ENCODE measurements at regions not wholly inside any gene's neighbourhood (a gene's known extent, or its start where the extent isn't known, plus 50 kb on each side); places are given as distances from the start of the nearest gene placed in this dataset.

DNA sequence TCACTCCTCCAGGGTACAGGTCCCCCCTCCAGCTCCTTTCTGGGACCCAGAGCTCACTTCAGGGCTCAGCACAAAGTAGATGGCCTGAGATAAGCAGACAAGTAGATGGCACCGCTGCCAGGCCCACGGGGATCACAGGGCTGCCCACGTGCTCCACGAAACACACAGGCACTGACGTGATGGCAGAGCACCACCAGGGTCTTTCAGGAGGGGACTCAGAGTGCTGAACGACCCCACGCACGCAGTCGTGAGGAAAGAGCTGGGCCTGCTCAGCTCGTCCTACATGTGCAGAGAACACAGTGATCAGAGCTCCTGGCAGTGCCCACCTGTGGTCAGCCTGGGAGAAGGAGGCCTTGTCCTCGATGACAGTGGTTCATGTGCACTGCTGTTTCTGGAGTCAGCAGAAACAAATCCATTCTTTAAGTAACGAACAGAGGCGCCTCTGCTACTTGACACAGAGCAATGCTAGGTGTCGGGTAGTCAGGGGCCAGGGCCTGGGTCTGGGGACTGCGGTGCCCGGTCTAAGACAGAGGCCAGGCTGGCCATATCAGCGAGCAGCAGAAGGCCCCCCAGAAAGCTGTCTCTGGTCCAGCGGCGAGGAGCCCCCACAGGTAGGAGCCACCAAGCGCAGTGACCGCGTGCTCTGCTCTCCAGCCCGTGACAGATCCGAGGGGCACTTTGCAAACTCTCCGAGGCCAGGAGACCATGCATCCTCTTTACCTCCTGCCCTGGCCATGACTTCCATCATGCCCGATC lies 129.8 kb upstream of the FAM20C start:
- Histone ChIP-seq H3K9ac (ENCODE audit: low read length) (no peak overlapping the region), H3K9me2 (replicated peaks; ENCODE audit: low read length) (no peaks in the 10 kb centered on the region), H3F3A (ENCODE audit: low read length, unreplicated experiment) (no peaks in the 10 kb centered on the region), H3K4me1 (ENCODE audit: insufficient read depth, low read length) (peaks cover 8% of the 10 kb centered on the region; the same call in 1 of the 2 replicates), H3K9me3 (ENCODE audit: low read length) (no peaks in the 10 kb centered on the region), H3K79me2 (ENCODE audit: low read length) (no peaks in the 10 kb centered on the region), H4K20me1 (ENCODE audit: low read length) (no peaks in the 10 kb centered on the region), H3K36me3 (ENCODE audit: low read depth, low read length) (no peaks in the 10 kb centered on the region), H3K27me3 (ENCODE audit: low read length) (no peaks in the 10 kb centered on the region), H3K4me2 (ENCODE audit: low read length) (no peak overlapping the region), H3K27ac (ENCODE audit: low read length) (no peak overlapping the region), H3K4me3 (ENCODE audit: low read length) (no peak overlapping the region), H2AFZ (ENCODE audit: low read length) (no peak overlapping the region)
- no TSS peak for BruUV-seq (replicated peaks)
- ChIA-PET POLR2A (ENCODE audit: unreplicated experiment) (no interaction called here), CTCF (no interaction called here)
- TF ChIP-seq, protein P1, sequence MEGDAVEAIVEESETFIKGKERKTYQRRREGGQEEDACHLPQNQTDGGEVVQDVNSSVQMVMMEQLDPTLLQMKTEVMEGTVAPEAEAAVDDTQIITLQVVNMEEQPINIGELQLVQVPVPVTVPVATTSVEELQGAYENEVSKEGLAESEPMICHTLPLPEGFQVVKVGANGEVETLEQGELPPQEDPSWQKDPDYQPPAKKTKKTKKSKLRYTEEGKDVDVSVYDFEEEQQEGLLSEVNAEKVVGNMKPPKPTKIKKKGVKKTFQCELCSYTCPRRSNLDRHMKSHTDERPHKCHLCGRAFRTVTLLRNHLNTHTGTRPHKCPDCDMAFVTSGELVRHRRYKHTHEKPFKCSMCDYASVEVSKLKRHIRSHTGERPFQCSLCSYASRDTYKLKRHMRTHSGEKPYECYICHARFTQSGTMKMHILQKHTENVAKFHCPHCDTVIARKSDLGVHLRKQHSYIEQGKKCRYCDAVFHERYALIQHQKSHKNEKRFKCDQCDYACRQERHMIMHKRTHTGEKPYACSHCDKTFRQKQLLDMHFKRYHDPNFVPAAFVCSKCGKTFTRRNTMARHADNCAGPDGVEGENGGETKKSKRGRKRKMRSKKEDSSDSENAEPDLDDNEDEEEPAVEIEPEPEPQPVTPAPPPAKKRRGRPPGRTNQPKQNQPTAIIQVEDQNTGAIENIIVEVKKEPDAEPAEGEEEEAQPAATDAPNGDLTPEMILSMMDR (conservative IDR thresholded peaks at IDR 0.05; ENCODE audit: low read depth, low read length), result no peak
- intact Hi-C loops (cut with micrococcal nuclease), result no loop called here
- ATAC-seq (no peak), DNase-seq (no peak)

DNA sequence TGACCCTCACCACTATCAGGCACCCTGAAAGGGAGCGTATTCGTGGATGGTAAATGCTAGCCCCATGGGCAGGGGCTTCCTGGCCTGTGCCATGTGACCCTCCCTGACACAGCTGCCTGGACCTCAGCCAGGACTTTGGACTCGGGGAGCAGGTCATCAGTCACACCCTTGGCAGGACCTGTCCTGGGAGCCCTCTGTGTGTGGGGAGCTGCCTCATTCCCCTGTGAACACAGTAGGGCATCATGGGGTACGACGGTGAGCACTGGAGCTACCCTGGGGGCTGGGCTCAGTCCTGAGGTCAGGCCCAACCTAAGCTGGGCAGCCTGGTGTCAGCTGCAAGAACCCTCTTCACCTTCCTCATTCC lies 129.3 kb upstream of the FAM20C start:
- H3K4me2 ChIP-seq (ENCODE audit: low read length), result no peak overlapping the region
- intact Hi-C loops (cut with micrococcal nuclease), result no loop called here
- no peaks in the 10 kb centered on the region for H3K79me2 ChIP-seq (ENCODE audit: low read length)
- H3K4me3 ChIP-seq (ENCODE audit: low read length), result no peak overlapping the region
- BruUV-seq (replicated peaks), result no TSS peak
- H4K20me1 ChIP-seq (ENCODE audit: low read length), result no peaks in the 10 kb centered on the region
- H3K9ac ChIP-seq (ENCODE audit: low read length), result no peak overlapping the region
- no peak overlapping the region for H2AFZ ChIP-seq (ENCODE audit: low read length)
- H3K27ac ChIP-seq (ENCODE audit: low read length), result no peak overlapping the region
- H3K4me1 ChIP-seq (ENCODE audit: insufficient read depth, low read length), result peaks cover 12% of the 10 kb centered on the region
- no peaks in the 10 kb centered on the region for H3K9me2 ChIP-seq (replicated peaks; ENCODE audit: low read length)
- no peaks in the 10 kb centered on the region for H3K9me3 ChIP-seq (ENCODE audit: low read length)
- no peaks in the 10 kb centered on the region for H3F3A ChIP-seq (ENCODE audit: low read length, unreplicated experiment)
- ATAC-seq (no peak), DNase-seq (no peak)
- H3K36me3 ChIP-seq (ENCODE audit: low read depth, low read length), result no peaks in the 10 kb centered on the region
- no peak for TF ChIP-seq EZH2 (IDR thresholded peaks at IDR 0.05; ENCODE audit: low read length, unreplicated experiment)
- TF ChIP-seq, protein P1 (conservative IDR thresholded peaks at IDR 0.05; ENCODE audit: low read depth, low read length), result no peak
- no peak for TF ChIP-seq EZH2phosphoT487 (IDR thresholded peaks at IDR 0.05; ENCODE audit: borderline replicate concordance, low read length)
- no peaks in the 10 kb centered on the region for H3K27me3 ChIP-seq (ENCODE audit: low read length)
- CTCF ChIA-PET, result interaction anchor here (1.1 to 1.4 kb wide), 2 partner anchors 84 to 204 kb away, joined by 5 read pairs; no protein-coding TSS in a partner anchor
- POLR2A ChIA-PET (ENCODE audit: unreplicated experiment), result no interaction called here

DNA sequence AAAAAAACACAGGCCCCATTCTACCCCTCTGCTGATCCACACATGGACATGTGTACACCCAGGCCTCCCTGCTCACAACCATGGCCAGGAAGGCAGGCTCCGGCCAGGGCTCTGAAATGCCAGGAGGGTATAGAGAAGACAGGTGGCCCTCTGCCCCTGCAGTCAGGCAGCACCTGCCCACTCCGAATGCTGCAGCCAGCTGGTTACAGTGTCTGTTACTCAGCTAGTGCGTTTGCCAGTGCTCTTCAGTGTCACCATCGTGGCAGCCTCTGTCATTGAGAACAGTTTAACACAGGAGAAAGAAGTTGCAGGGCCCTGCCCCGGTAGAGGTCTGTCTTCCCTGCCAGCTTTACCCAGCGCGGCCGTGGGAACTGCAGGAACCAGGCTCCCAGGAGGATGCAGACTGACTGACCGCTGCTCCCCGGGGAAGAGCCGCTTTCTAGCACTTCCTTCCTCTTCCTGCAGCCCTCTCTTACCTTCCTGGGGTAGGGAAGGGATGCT lies 128.8 kb upstream of the FAM20C start:
- no peaks in the 10 kb centered on the region for H3K9me3 ChIP-seq (ENCODE audit: low read length)
- no peaks in the 10 kb centered on the region for H3K79me2 ChIP-seq (ENCODE audit: low read length)
- TF ChIP-seq EZH2phosphoT487 (IDR thresholded peaks at IDR 0.05; ENCODE audit: borderline replicate concordance, low read length) (no peak), EZH2 (IDR thresholded peaks at IDR 0.05; ENCODE audit: low read length, unreplicated experiment) (no peak)
- TF ChIP-seq, protein P1 (conservative IDR thresholded peaks at IDR 0.05; ENCODE audit: low read depth, low read length), result no peak
- peaks cover 17% of the 10 kb centered on the region for H3K4me1 ChIP-seq (ENCODE audit: insufficient read depth, low read length)
- H3K4me3 ChIP-seq (ENCODE audit: low read length), result no peak overlapping the region
- no peak overlapping the region for H3K27ac ChIP-seq (ENCODE audit: low read length)
- no TSS peak for BruUV-seq (replicated peaks)
- H3K27me3 ChIP-seq (ENCODE audit: low read length), result no peaks in the 10 kb centered on the region
- ChIA-PET CTCF (interaction anchor here (0.6 to 1.4 kb wide), 4 partner anchors 84 to 203 kb away, joined by 3 to 5 read pairs (median 4); no protein-coding TSS in a partner anchor), POLR2A (ENCODE audit: unreplicated experiment) (no interaction called here)
- no peak overlapping the region for H2AFZ ChIP-seq (ENCODE audit: low read length)
- H3K9me2 ChIP-seq (replicated peaks; ENCODE audit: low read length), result no peaks in the 10 kb centered on the region
- no peaks in the 10 kb centered on the region for H4K20me1 ChIP-seq (ENCODE audit: low read length)
- H3F3A ChIP-seq (ENCODE audit: low read length, unreplicated experiment), result no peaks in the 10 kb centered on the region
- H3K4me2 ChIP-seq (ENCODE audit: low read length), result no peak overlapping the region
- intact Hi-C loops (cut with micrococcal nuclease), result no loop called here
- peak; percentile 5; the same call in 1 of the 2 replicates for ATAC-seq
- no peak overlapping the region for H3K9ac ChIP-seq (ENCODE audit: low read length)
- no peak for DNase-seq
- no peaks in the 10 kb centered on the region for H3K36me3 ChIP-seq (ENCODE audit: low read depth, low read length)
